Stomach smooth muscle (tissue), 2 donors: ENCODE measurements at regions not wholly inside any gene's neighbourhood (a gene's known extent, or its start where the extent isn't known, plus 50 kb on each side); places are given as distances from the start of the nearest gene placed in this dataset.
"Not testable (repeated sequence)": the region's sequence is repeated elsewhere in the genome, so short reads cannot be mapped to it uniquely, and the experiment has no call there.

Experiments used
- H3K27ac ChIP-seq: one replicate; pipeline ENCODE4 v1.7.0; 2013; ENCODE audit warnings: mild to moderate bottlenecking, low read length, inconsistent platforms
- H3K27me3 ChIP-seq, 2 donors: one replicate each; pipeline ENCODE4 v1.7.0; 2013; ENCODE audit warnings: low read length in 2 of 2; ENCODE audit not compliant: insufficient read depth in 2 of 2, control insufficient read depth in 1 of 2
- H3K36me3 ChIP-seq, 2 donors: one replicate each; pipeline ENCODE4 v1.7.0; 2013; ENCODE audit warnings: low read length in 2 of 2; ENCODE audit not compliant: control insufficient read depth in 2 of 2, insufficient read depth in 2 of 2
- H3K4me1 ChIP-seq: one replicate; pipeline ENCODE4 v1.7.0; 2013; ENCODE audit warnings: low read length; ENCODE audit not compliant: control insufficient read depth, insufficient read depth
- H3K4me3 ChIP-seq, 2 donors: one replicate each; pipeline ENCODE4 v1.7.0; 2013; ENCODE audit warnings: low read length in 2 of 2
- H3K9ac ChIP-seq, 2 donors: one replicate each; pipeline ENCODE4 v1.7.0; 2013; ENCODE audit warnings: low read length in 2 of 2, mild to moderate bottlenecking in 1 of 2
- H3K9me3 ChIP-seq, 2 donors: one replicate each; pipeline ENCODE4 v1.7.0; 2013; ENCODE audit warnings: low read length in 2 of 2; ENCODE audit not compliant: control insufficient read depth in 2 of 2
- donor health status: healthy.
- donor health status: Pancreatic carcinoma.

GRCh38 chr4:31788676-31789075 is 1068.5 kb downstream of the PCDH7 start:
- no peaks in the 10 kb centered on the region for H3K36me3 ChIP-seq
- no peaks in the 10 kb centered on the region for H3K4me1 ChIP-seq
- H3K9ac ChIP-seq, result no peak overlapping the region
- H3K9me3 ChIP-seq, result no peaks in the 10 kb centered on the region
- no peaks in the 10 kb centered on the region for H3K27me3 ChIP-seq
- H3K27ac ChIP-seq, result no peak overlapping the region
- no peak overlapping the region for H3K4me3 ChIP-seq

GRCh38 chr4:31791666-31792065 is 1071.5 kb downstream of the PCDH7 start:
- no peak overlapping the region for H3K9ac ChIP-seq
- no peaks in the 10 kb centered on the region for H3K27me3 ChIP-seq
- H3K4me1 ChIP-seq, result no peaks in the 10 kb centered on the region
- no peaks in the 10 kb centered on the region for H3K9me3 ChIP-seq
- H3K27ac ChIP-seq, result no peak overlapping the region
- no peaks in the 10 kb centered on the region for H3K36me3 ChIP-seq
- H3K4me3 ChIP-seq, result no peak overlapping the region

DNA sequence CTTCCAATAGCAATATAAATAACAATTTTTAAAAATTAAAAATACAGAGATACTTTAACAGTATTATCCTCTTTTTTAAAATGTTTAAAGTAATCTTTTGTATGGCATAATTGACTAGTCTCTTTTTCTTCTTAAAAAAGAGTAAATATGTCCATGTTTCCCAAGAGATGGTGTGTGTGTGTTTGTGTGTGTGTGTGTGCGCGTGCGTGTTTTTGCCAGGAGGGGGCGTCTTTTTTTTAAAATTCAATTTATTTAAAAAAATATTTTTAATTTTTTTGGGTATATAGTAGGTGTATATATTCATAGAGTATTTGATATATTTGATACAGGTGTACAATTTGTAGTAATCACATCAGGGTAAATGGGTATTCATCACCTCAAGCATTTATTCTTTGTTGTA is 1073.7 kb downstream of the PCDH7 start:
- Histone ChIP-seq H3K4me3 (no peak overlapping the region), H3K9ac (no peak overlapping the region), H3K9me3 (no peaks in the 10 kb centered on the region), H3K27me3 (no peaks in the 10 kb centered on the region), H3K36me3 (no peaks in the 10 kb centered on the region), H3K4me1 (no peaks in the 10 kb centered on the region), H3K27ac (no peak overlapping the region)

DNA sequence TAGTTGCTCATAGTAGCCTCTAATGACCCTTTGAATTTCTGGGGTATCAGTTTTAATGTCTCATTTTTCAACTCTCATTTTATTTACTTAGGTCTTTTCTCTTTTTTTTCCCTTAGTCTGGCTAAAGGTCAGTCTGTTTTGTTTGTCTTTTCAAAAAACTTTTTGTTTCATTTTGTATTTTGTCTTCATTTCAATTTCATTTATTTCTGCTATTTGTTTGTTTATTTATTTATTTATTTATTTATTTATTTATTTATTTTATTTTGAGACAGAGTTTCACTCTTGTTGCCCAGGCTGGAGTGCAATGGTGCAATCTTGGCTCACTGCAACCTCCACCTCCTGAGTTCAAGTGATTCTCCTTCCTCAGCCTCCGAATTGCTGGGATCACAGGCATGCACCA is 1076.9 kb downstream of the PCDH7 start:
- not testable (repeated sequence) for H3K9ac ChIP-seq, H3K4me1 ChIP-seq, H3K27ac ChIP-seq, H3K4me3 ChIP-seq, H3K9me3 ChIP-seq, H3K27me3 ChIP-seq, H3K36me3 ChIP-seq

- Histone ChIP-seq H3K27ac (no peak overlapping the region), H3K4me3 (no peak overlapping the region), H3K36me3 (no peaks in the 10 kb centered on the region), H3K4me1 (no peaks in the 10 kb centered on the region), H3K9ac (no peak overlapping the region), H3K9me3 (no peaks in the 10 kb centered on the region), H3K27me3 (no peaks in the 10 kb centered on the region)
Measured at GRCh38 chr4:31803526-31804195, 1083.5 kb downstream of the PCDH7 start.

DNA sequence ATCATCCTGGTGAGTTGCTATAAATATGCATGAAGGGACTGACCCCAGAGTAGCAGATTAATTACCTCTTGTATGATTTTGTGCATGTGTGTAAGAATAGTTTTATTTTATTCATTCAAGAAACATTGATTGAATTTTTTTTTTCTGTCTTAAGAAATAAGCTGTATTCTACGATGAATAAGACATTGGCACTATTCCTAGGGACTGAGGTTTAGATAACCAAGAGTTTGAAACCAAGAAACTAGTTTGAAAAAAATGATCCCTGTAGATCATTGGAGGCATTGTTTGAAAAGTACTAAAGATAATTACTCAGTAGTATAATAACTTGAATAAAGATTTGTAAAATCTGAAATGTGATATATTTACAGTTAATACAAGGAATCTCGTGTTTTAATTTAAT is 1086.9 kb downstream of the PCDH7 start:
- no peaks in the 10 kb centered on the region for H3K4me1 ChIP-seq
- H3K36me3 ChIP-seq, result no peaks in the 10 kb centered on the region

DNA sequence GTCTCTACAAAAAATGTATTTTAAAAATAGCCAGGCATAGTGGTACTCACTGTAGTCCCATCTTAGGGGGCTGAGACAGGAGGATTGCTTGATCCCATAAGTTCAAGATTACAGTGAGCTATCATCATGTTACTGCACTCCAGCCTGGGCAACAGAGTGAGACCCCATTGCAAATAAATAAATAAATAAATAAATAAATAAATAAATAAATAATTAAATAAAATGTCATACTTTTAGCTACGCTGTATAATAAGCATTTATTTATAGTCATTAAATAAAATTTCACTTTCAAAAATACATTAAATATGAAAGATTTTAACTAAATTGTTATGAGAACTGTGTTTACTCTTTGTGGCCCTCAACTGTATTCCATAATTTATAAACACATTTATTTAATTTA is 1124.2 kb downstream of the PCDH7 start:
- Histone ChIP-seq H3K27ac (no peak overlapping the region), H3K9me3 (no peaks in the 10 kb centered on the region), H3K4me1 (no peaks in the 10 kb centered on the region), H3K36me3 (no peaks in the 10 kb centered on the region), H3K4me3 (no peak overlapping the region), H3K9ac (no peak overlapping the region), H3K27me3 (no peaks in the 10 kb centered on the region)

More for the DNA sequence above, 1086.9 kb downstream of the PCDH7 start:
- no peak overlapping the region for H3K4me3 ChIP-seq
- H3K9ac ChIP-seq, result no peak overlapping the region
- H3K27ac ChIP-seq, result no peak overlapping the region
- no peaks in the 10 kb centered on the region for H3K27me3 ChIP-seq
- H3K9me3 ChIP-seq, result no peaks in the 10 kb centered on the region

DNA sequence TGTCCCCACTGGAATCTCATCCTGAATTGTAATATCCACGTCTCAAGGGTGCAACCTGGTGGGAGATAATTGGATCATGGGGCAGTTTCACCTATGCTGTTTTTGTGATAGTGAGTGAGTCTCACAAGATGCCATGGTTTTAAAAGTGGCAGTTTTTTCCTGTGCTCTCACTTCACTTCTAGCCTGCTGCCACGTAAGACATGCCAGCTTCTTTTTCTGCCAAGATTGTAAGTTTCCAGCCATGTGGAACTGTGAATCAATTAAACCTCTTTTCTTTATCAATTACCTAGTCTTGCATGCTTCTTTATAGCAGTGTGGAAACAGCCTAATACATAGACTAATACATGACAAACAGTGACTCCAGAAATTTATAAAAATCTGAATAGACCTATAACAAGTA is 1131.8 kb downstream of the PCDH7 start:
- Histone ChIP-seq H3K9me3 (no peaks in the 10 kb centered on the region), H3K27me3 (no peaks in the 10 kb centered on the region), H3K9ac (no peak overlapping the region), H3K27ac (no peak overlapping the region), H3K4me1 (no peaks in the 10 kb centered on the region), H3K36me3 (no peaks in the 10 kb centered on the region), H3K4me3 (no peak overlapping the region)

GRCh38 chr4:31877429-31877828 is 1157.3 kb downstream of the PCDH7 start:
- Histone ChIP-seq H3K9me3 (no peaks in the 10 kb centered on the region), H3K27ac (no peak overlapping the region), H3K9ac (no peak overlapping the region), H3K4me1 (no peaks in the 10 kb centered on the region), H3K27me3 (no peaks in the 10 kb centered on the region), H3K36me3 (no peaks in the 10 kb centered on the region), H3K4me3 (no peak overlapping the region)

GRCh38 chr4:31880837-31881236 is 1160.7 kb downstream of the PCDH7 start:
- not testable (repeated sequence) for H3K36me3 ChIP-seq, H3K9me3 ChIP-seq, H3K27me3 ChIP-seq, H3K9ac ChIP-seq, H3K4me3 ChIP-seq, H3K4me1 ChIP-seq, H3K27ac ChIP-seq

- Histone ChIP-seq H3K9ac (no peak overlapping the region), H3K27ac (no peak overlapping the region), H3K4me3 (no peak overlapping the region), H3K36me3 (no peaks in the 10 kb centered on the region), H3K9me3 (no peaks in the 10 kb centered on the region), H3K4me1 (no peaks in the 10 kb centered on the region), H3K27me3 (no peaks in the 10 kb centered on the region)
Measured at GRCh38 chr4:31896349-31896748, 1176.2 kb downstream of the PCDH7 start.
